ENCODE measurements at regions not wholly inside any gene's neighbourhood (a gene's known extent, or its start where the extent isn't known, plus 50 kb on each side); places are given as distances from the start of the nearest gene placed in this dataset.

DNA sequence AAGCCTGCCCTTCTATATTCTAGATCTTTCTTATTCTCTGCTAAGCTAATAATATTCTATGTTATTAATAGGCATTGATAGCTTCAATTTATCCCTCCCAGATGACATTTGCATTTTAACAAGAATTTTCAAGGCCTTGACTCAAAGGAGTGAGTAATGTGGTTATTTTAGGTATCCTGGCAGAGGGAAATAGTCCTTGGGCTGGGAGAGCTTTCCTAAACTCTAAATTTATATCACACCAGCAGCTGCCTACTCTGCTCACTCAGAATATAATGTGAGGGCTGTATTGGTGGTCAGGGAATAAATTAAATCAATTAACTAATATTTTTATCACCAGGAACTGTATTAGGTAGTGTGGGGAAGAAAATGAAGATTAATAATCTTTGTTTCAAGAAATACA lies 74.8 kb upstream of the ADAM23 start:
- Histone ChIP-seq H3K79me2 (ENCODE audit: insufficient read depth, low read length) (no peaks in the 10 kb centered on the region), H3K27me3 (ENCODE audit: control insufficient read depth in 2 of 2, insufficient read depth in 2 of 2, low read length in 2 of 2) (no peaks in the 10 kb centered on the region), H2AFZ (ENCODE audit: insufficient read depth, low read depth, low read length, poor library complexity, severe bottlenecking) (no peak overlapping the region), H3K4me1 (ENCODE audit: control insufficient read depth in 1 of 2, insufficient read depth in 2 of 2, low read length in 2 of 2) (peaks cover 14 to 16% of the 10 kb centered on the region in 2 donors), H3K9me3 (replicated peaks in 1 of 2; ENCODE audit: control insufficient read depth in 1 of 2, insufficient read depth in 1 of 2, low read length in 2 of 2) (no peaks in the 10 kb centered on the region), H3K36me3 (replicated peaks in 1 of 2; ENCODE audit: control insufficient read depth in 1 of 2, insufficient read depth in 2 of 2, low read length in 2 of 2) (no peaks in the 10 kb centered on the region), H3K9ac (ENCODE audit: insufficient read depth, low read length, poor library complexity, severe bottlenecking) (no peak overlapping the region), H3K27ac (ENCODE audit: low read depth in 1 of 2, low read length in 2 of 2) (peak overlapping the region in 1 of 2 donors; percentile 68), H3K4me3 (replicated peaks in 1 of 3; ENCODE audit: low read depth in 2 of 3, low read length in 3 of 3) (no peak overlapping the region), H4K20me1 (ENCODE audit: insufficient read depth, low read length) (no peaks in the 10 kb centered on the region), H3K4me2 (replicated peaks; ENCODE audit: extremely low read depth, low read length, poor library complexity, severe bottlenecking) (no peak overlapping the region)
- DNase-seq, result no peak
- H3K9me3 Mint-ChIP-seq, result peaks cover 0 to 10% (median 7%) of the 10 kb centered on the region in 7 donors
- H3K27me3 Mint-ChIP-seq (ENCODE audit: low read depth in 3 of 3), result no peaks in the 10 kb centered on the region
- intact Hi-C loops (cut with micrococcal nuclease), result no loop called here
- no peak overlapping the region for H3K4me3 Mint-ChIP-seq
- TF ChIP-seq, protein P1, sequence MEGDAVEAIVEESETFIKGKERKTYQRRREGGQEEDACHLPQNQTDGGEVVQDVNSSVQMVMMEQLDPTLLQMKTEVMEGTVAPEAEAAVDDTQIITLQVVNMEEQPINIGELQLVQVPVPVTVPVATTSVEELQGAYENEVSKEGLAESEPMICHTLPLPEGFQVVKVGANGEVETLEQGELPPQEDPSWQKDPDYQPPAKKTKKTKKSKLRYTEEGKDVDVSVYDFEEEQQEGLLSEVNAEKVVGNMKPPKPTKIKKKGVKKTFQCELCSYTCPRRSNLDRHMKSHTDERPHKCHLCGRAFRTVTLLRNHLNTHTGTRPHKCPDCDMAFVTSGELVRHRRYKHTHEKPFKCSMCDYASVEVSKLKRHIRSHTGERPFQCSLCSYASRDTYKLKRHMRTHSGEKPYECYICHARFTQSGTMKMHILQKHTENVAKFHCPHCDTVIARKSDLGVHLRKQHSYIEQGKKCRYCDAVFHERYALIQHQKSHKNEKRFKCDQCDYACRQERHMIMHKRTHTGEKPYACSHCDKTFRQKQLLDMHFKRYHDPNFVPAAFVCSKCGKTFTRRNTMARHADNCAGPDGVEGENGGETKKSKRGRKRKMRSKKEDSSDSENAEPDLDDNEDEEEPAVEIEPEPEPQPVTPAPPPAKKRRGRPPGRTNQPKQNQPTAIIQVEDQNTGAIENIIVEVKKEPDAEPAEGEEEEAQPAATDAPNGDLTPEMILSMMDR (IDR thresholded peaks at IDR 0.05), result no peak
- peaks cover 16% of the 10 kb centered on the region for H3K4me1 Mint-ChIP-seq
- H3K36me3 Mint-ChIP-seq, result no peaks in the 10 kb centered on the region
- peak overlapping the region in 6 of 7 donors; percentile 65 to 87 (median 84) for H3K27ac Mint-ChIP-seq

GRCh38 chr2:206368933-206369569 lies 74.3 kb upstream of the ADAM23 start:
- Histone ChIP-seq H3K4me1 (ENCODE audit: control insufficient read depth in 1 of 2, insufficient read depth in 2 of 2, low read length in 2 of 2) (peaks cover 14 to 16% of the 10 kb centered on the region in 2 donors), H3K36me3 (replicated peaks in 1 of 2; ENCODE audit: control insufficient read depth in 1 of 2, insufficient read depth in 2 of 2, low read length in 2 of 2) (no peaks in the 10 kb centered on the region), H3K27ac (ENCODE audit: low read depth in 1 of 2, low read length in 2 of 2) (peak overlapping the region; percentile 7 to 68), H3K4me3 (replicated peaks in 1 of 3; ENCODE audit: low read depth in 2 of 3, low read length in 3 of 3) (peak overlapping the region in 1 of 3 experiments; percentile 35), H3K9ac (ENCODE audit: insufficient read depth, low read length, poor library complexity, severe bottlenecking) (no peak overlapping the region), H3K27me3 (ENCODE audit: control insufficient read depth in 2 of 2, insufficient read depth in 2 of 2, low read length in 2 of 2) (no peaks in the 10 kb centered on the region), H4K20me1 (ENCODE audit: insufficient read depth, low read length) (no peaks in the 10 kb centered on the region), H3K9me3 (replicated peaks in 1 of 2; ENCODE audit: control insufficient read depth in 1 of 2, insufficient read depth in 1 of 2, low read length in 2 of 2) (no peaks in the 10 kb centered on the region), H3K4me2 (replicated peaks; ENCODE audit: extremely low read depth, low read length, poor library complexity, severe bottlenecking) (peak overlapping the region; percentile 43), H3K79me2 (ENCODE audit: insufficient read depth, low read length) (no peaks in the 10 kb centered on the region), H2AFZ (ENCODE audit: insufficient read depth, low read depth, low read length, poor library complexity, severe bottlenecking) (peak overlapping the region; percentile 57)
- H3K9me3 Mint-ChIP-seq, result peaks cover 0 to 12% (median 7%) of the 10 kb centered on the region in 7 donors
- H3K4me3 Mint-ChIP-seq, result peak overlapping the region; percentile 64 to 65
- H3K27me3 Mint-ChIP-seq (ENCODE audit: low read depth in 3 of 3), result no peaks in the 10 kb centered on the region
- H3K4me1 Mint-ChIP-seq, result peaks cover 16% of the 10 kb centered on the region
- TF ChIP-seq, protein P1 (IDR thresholded peaks at IDR 0.05), result no peak
- no peaks in the 10 kb centered on the region for H3K36me3 Mint-ChIP-seq
- H3K27ac Mint-ChIP-seq, result peak overlapping the region; percentile 26 to 87 (median 83)
- DNase-seq, result peak; percentile 25 to 60 (median 52)
- 54% methylated on average over 1 of the region's 3 CpGs for WGBS (ENCODE audit: insufficient coverage)
- intact Hi-C loops (cut with micrococcal nuclease), result no loop called here

Measured in CD14-positive monocyte (primary cell).